Bronchial epithelial cell (primary cell): ENCODE measurements at regions not wholly inside any gene's neighbourhood (a gene's known extent, or its start where the extent isn't known, plus 50 kb on each side); places are given as distances from the start of the nearest gene placed in this dataset.

Experiments used
- DNase-seq: peaks from one replicate; pipeline ENCODE4 v3.0.0-alpha.2; 2010; ENCODE audit warnings: low read depth
- FAIRE-seq: peaks from 2 replicates; lab custom pipeline; 2011; peaks lifted over from hg19 to GRCh38; lab: Jason Lieb, UNC
- H3K27me3 ChIP-seq: 2 replicates; pipeline ENCODE4 v1.5.1; 2011; ENCODE audit warnings: low read length; ENCODE audit not compliant: control insufficient read depth, insufficient read depth
- H3K36me3 ChIP-seq: 2 replicates; pipeline ENCODE4 v1.5.1; 2011; ENCODE audit warnings: low read length; ENCODE audit not compliant: control insufficient read depth, insufficient read depth
- H3K4me3 ChIP-seq: 2 replicates; pipeline ENCODE4 v1.5.1; 2011; ENCODE audit warnings: mild to moderate bottlenecking, low read depth, low read length, control low read depth
- CTCF ChIP-seq: IDR thresholded peaks from 2 replicates; pipeline ENCODE4 v1.5.1; 2011; ENCODE audit warnings: mild to moderate bottlenecking, moderate library complexity, low read length, control low read depth, inconsistent platforms; ENCODE audit not compliant: insufficient read depth, severe bottlenecking

- no peak for TF ChIP-seq CTCF
- no peak for FAIRE-seq
- Histone ChIP-seq H3K4me3 (no peak overlapping the region), H3K36me3 (no peaks in the 10 kb centered on the region), H3K27me3 (no peaks in the 10 kb centered on the region)
- peak; percentile 27 for DNase-seq
These were observed 93.1 kb downstream of the HHIPL2 start for GRCh38 chr1:222454782-222455181.

GRCh38 chr1:222454186-222454585 lies 93.7 kb downstream of the HHIPL2 start:
- DNase-seq = no peak
- FAIRE-seq = no peak
- Histone ChIP-seq H3K36me3 (no peaks in the 10 kb centered on the region), H3K4me3 (no peak overlapping the region), H3K27me3 (no peaks in the 10 kb centered on the region)
- TF ChIP-seq CTCF = no peak

GRCh38 chr1:222452031-222452430 lies 95.9 kb downstream of the HHIPL2 start:
- TF ChIP-seq CTCF = no peak
- Histone ChIP-seq H3K36me3 (no peaks in the 10 kb centered on the region), H3K4me3 (no peak overlapping the region), H3K27me3 (no peaks in the 10 kb centered on the region)
- FAIRE-seq = no peak
- DNase-seq = peak; percentile 42

- H3K36me3 ChIP-seq = no peaks in the 10 kb centered on the region
- TF ChIP-seq CTCF = no peak
- DNase-seq (no peak), FAIRE-seq (no peak)
- H3K4me3 ChIP-seq = no peak overlapping the region
- H3K27me3 ChIP-seq = peaks cover 1% of the 10 kb centered on the region
These were observed 104.3 kb downstream of the HHIPL2 start for GRCh38 chr1:222443566-222443965.

GRCh38 chr1:222441066-222441465 lies 106.8 kb downstream of the HHIPL2 start:
- Histone ChIP-seq H3K4me3 (no peak overlapping the region), H3K36me3 (no peaks in the 10 kb centered on the region), H3K27me3 (peaks cover 1% of the 10 kb centered on the region)
- no peak for DNase-seq
- TF ChIP-seq CTCF = no peak
- FAIRE-seq = no peak

GRCh38 chr1:222424826-222425225 lies 123.1 kb downstream of the HHIPL2 start:
- no peak for FAIRE-seq
- H3K27me3 ChIP-seq = peaks cover 1% of the 10 kb centered on the region
- H3K4me3 ChIP-seq = no peak overlapping the region
- no peak for TF ChIP-seq CTCF
- no peak for DNase-seq
- H3K36me3 ChIP-seq = no peaks in the 10 kb centered on the region
